SKM-1 treated with dmso at 0.1 percent for 144 hours (cell line): ENCODE measurements at regions not wholly inside any gene's neighbourhood (a gene's known extent, or its start where the extent isn't known, plus 50 kb on each side); places are given as distances from the start of the nearest gene placed in this dataset.

Experiments
- DNase-seq: peaks from one replicate; lab custom pipeline; 2025; ENCODE audit not compliant: unreplicated experiment; lab: John Stamatoyannopoulos, UW

DNA sequence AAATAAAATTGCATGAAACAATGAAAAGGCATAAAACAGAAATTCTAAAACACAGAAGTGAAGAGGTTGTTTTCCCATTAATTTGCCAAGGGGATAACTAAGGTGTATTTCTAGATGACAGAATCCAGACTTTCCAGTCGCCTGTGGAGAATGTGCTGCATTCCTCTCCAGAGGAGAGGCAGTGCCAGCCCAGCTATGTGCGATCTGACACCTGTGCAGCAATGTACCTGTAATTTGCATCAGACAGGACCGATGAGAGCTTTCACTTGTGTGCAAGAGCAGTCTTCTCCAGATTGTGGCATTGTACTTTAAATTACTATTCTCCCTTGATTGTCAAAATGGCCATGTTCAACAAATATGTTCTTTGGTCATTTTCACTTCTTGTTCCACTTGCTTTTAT lies 1037.9 kb downstream of the EFNB2 start:
- no peak for DNase-seq

DNA sequence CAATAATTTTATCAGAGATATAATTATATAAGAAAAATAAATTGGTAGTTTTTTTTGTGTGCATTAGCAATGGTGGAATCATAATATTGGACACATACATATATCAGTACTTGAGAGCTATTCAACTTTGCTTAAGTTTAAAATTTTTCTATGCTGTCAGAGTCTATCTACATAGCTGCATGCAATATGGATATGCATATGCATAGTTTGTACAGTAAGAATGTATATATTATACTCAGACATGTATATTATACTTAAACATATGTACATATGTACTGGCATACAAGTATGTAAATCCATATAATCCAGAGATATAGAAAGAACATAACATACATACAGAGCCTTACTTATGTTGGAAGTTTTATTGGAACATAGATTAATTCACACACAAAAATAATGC lies 1043.2 kb downstream of the EFNB2 start:
- DNase-seq: no peak

DNA sequence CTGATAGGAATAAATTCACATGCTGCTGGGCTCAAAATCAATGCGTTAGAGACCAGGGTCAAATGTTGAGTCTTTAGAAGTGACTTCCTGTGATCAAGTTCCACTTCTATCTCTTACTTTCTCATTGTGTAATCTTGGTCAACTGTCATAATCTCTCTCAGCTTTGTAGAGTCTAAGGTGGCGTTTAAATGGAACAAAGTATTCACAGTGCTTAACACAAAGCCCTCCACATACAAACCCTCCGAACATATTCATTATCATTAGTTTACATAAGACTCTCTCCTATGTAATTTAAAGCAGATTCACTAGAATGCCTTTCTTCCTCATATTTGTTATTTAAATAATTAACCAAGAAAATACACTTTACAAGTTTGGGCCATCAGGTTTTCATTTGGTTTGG lies 1044.1 kb downstream of the EFNB2 start:
- DNase-seq: no peak

DNA sequence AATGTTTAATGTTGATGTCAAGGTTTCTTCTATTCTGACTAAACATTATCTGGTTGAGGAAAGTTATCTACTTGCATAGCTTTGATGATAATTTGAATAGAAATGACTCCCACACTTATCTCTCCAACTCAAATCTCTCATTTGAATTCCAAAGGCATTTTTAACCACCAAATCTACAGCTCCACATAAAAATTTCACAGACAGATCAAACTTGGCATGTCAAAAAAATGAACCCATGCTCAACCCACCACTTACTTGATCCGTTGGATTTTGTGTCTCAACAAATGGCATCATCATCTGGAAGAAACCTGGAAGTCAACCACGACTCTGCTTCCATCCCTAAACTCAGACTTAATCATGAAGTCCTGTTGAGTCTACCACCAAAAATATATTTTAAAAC lies 1050.4 kb downstream of the EFNB2 start:
- no peak for DNase-seq

DNA sequence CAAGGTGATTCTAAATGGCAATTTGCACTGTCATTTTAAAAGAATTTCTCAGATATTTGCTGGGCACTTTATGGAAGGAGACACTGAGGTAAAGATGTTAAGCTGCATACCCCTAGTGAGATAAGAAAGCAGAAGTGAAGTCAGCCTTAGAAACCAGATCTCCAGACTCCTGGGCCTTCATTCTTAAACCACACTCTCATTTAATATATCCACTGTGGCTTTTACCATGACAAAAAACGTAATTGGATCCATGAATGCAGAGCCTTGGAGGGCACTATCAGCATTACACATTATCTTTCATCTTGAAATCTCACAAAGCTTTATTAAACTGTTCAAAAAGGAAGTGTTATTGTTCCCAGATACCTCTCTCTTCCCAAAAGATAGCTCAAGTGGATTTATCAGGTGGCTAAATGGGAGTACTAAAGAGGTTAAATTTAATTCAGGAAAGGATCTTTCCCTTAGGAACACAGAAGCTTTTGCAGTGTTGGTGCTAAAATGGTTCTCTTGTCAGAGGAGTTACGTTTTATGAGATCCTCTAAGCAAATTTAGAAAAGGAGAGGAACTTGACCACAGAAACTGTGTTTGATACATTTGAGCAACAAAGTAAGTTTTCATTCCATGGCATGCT lies 1060.4 kb downstream of the EFNB2 start:
- DNase-seq: no peak

DNA sequence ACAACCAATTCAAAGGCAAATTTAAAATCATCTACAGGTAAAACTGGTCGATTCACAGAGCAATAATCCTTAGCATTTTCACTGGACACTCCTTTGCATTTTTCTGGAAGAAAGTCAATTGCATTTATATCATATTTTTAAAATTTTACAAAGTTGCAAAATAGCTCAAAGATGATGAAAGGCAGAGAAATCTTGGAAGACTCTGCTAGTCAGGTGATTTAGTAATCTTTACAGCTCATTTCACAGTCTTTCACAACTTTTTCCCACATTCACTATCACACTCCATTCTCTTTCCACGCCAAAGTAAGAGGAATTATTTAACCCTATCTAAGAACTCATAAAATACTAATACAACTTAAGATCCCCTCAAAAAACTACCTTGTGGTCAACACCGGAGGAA lies 1063.8 kb downstream of the EFNB2 start:
- DNase-seq: no peak

DNA sequence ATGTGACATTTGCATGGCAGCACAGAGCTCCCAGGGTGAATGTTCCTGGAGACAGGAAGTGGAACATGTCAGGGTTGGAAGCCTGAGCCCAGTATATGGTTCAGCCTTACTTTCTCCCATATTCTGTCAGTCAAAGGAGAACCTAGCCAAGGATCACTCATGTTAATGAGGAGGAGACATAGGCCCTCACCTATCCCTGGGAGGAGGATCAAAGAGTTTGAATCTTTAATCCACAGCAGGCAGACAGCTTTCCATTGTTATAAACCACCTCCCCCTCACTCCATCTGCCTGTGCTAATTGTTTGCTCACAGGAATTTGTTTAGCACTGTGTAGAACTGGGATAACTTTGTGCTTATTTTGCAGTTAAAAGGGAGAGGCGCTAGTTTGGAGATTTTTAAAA lies 1069.1 kb downstream of the EFNB2 start:
- no peak for DNase-seq

DNA sequence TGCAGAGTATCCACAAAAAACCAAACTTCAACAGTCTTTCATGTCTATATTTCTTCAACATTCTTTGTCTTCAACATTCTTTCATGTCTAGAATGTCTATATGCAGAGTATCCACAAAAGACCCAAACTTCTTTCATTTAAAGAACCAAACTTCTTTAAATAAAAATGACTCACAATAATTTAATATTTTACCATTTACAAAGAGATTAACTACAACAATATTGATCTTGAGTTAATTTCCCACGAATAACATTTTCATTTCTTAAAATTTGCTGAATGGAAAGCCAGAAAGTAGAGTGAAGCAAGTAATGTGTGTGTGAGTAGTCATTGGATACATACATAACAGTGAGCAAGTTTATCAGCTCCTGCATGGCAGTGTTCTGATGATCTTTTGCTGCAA lies 1069.7 kb downstream of the EFNB2 start, which contains the start of gene DAOA:
TSS of gene DAOA (plus strand) at position 301 of the 400 bp plus-strand sequence.
- no peak for DNase-seq

DNA sequence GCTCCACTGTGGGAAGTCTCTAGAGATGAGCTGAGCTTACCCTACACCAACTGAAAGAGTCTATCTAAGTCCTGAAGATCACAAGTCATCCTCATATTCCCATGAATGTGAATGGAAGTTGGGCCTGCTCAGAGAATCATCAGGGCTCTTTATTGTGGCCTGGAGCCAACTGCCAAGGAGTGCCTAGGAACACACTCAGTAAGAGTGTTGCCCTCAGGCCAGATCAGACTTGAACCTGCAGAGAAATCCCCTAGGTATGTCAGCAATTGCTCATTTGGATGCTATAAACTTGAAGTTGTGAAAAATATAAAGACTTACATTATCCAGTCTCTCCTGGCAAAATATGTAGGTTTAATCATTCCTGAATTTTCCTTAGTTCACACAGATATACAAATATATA lies 1070.2 kb downstream of the EFNB2 start:
- DNase-seq: no peak

DNA sequence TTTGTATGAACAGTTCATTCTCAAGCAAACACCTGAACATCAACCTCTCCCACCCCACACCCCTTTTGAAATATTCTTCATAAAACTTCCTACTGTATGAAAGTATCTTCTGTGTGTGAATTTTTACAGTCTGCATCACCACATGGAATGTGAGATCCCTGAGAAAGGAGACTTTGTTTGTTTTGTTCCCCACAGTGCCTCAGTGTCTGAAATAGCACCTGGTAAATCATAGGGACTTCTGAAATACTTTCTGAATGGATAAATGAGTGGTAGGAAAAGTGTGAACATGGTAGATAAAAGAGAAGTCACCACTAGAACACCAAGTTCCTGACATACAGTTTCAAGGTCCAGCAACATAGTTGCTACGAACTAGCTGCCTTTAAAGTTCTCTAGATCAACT lies 1071.2 kb downstream of the EFNB2 start:
- DNase-seq: no peak

DNA sequence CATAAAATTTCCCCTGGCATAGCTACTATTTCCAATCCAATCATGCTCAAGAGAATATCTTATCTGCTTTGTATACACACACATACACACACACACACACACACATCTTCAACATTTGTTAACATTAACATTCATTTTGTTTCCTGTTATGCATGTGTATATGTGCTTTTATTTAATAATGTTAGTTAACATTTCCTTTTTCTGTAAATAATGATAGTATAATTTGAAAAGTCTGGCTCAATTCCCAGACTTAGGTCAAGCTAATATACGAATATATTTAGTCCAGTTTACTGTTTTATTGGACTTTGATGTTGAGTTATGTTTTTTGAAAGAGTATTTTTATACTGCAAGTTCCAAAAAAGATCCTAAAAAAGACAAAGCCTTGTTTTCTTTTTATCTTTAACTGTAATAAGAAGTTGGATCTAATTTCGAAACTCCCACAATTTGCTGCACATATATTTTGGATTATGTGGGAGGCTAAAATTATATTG lies 1072.4 kb downstream of the EFNB2 start:
- no peak for DNase-seq

DNA sequence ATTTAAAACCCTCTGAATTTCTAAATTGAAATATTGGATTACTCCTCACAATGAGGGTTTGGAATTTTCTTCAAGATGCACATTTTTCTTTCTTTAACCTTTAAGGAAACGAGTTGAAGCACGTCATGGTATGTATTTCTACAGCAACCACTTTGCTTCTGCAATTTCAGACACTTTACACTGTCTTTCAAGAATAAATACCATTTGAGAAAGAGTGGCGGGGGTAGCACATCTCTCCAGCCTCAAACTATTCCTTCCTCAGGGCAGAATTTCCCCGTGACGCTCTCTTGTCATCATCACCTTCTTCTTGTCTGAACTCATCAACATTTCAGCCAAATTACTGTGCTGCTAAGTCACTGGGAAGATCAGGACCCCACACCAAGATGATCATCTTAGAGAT lies 1073.4 kb downstream of the EFNB2 start:
- no peak for DNase-seq

DNA sequence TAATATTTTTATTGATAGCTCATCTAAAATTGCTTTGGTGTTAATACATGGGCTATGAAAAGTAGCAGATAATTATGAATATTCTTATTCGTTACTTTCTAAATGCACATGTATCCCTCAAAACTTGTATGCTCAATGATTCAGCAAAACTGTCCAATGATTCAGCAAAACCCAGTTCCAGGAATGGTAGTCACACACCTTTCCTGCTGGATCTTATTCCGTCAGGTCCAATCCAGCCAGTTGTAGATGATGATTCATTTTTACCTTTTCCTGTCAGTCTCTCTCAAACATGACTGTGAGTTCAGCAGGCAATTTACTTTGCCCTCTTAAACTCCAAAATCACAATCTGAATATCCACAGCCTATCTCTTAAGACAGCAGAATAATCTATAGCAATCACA lies 1082.6 kb downstream of the EFNB2 start:
- DNase-seq: no peak

DNA sequence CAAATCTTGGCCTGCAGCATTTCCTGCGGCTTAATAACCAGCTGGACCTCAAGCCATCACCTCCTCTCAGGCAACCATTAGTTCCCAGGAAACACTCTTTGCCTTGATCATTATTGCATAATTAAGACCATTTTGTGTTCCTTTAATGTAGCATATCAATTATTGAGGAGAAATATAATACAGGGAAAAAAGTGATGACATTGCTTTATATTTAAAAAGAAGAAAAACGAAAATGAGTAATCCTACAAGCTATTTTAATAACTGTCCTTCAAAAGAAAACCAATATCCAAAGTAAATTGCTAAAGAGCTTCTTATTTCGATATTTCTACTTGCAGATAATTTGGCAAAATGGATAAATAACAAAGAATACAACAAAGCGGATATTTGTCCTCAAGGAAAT lies 1084.7 kb downstream of the EFNB2 start:
- DNase-seq: no peak

DNA sequence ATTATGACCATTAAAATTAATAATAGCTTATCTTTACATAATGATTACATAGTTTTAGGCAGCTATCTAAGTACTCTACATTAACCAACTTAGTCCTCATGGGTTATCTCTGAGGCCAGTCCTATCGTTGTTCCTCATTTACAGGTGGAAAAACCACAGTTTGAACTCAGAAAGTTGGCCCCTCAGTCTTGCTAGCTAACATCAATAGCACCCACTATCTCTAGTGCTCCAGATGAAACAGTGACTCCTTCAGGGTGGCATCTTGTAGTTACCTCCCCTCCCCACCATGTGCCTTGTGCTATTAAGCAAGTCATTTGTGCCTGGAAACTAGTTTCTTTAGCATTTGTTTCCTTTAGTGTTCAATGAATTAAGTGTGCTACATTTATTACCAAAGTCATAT lies 1086.7 kb downstream of the EFNB2 start:
- no peak for DNase-seq

DNA sequence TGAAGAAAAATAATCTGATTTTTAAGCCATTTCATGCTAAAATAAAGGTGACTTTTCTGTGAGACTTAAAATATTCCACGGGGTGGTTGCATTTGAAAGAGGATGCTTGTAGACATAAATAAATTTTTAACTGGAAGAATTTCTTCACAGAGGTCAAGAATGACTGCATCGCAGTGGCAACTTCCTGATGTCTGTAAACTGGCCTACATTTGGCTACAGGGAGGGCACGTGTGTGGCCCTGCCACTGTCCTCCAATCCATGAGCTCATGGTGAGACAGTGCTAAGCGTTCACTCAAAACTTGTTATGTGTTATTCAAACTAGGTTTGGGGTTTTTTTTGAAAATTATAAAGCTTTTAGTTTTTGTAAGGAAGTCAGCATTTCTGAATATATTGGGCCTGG lies 1089.3 kb downstream of the EFNB2 start:
- DNase-seq: no peak

DNA sequence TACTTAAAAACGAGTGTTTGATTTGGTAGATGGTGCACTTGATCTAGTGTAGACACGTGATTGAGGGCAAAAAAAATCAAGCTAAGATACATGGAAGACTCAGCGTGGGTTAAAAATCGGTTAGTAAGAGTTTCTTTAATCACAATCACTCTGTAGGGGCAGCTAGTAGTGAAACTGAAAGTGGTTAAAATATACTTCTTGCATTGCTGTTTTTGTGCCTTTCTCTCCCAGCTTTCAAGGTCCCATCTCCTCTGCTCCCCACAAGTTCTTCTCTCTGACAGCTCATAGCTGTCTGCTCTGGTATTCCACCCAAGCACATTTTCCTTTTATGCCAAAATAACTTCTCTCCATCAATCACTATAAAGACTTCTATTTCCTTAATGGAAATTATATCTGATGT lies 1089.7 kb downstream of the EFNB2 start:
- DNase-seq: no peak

DNA sequence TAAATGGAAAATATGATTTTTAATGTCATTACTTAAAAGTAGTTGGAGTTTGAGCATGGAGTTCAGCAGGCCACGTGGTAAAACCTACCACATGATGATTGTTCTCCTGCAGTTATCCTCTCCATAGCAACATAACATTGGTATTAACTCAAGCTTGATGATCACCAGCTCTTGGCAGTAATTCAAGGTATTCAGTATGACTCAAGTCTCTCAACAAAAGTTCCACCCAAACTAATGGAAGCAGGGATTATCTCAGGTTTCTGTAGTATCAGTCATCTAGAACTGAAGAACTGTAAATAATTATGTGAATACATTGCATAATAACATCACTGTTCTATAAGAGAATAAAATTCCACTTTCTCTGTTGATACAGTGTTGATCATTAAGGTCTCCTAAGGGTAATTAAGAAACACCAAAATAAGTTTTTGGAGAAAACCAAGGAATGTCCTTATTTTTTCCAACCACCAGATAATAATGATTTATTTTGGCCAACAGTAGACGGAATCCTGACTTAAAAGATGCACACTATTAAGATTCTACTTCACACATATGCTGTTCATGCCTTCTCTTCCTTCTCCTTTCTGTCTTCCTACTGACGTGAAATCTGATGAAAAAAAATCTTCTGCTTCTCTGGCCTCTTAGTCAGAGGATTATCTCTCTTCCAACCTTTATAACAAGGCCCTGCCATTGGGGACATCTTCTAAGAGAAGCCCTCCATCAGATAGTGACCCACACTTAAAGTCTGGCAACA lies 1092.3 kb downstream of the EFNB2 start:
- no peak for DNase-seq

DNA sequence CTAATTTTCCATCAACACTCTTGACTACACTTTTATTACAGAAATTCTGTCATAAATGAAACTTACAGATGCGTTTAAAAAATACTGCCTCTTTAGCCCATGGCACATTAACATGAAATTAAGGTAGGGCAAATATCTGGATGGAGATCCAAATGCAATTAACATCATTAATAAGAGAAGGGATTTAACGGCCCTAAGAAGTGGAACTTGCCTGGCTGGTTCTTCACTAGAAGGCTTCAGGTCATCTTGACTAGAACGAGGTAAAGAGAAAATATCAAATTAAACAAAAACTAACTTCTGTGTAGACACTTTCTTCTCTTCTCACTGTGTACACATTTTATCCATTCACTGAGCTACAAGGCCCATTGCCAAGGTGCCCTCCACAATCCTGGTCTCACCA lies 1093.4 kb downstream of the EFNB2 start:
- no peak for DNase-seq

DNA sequence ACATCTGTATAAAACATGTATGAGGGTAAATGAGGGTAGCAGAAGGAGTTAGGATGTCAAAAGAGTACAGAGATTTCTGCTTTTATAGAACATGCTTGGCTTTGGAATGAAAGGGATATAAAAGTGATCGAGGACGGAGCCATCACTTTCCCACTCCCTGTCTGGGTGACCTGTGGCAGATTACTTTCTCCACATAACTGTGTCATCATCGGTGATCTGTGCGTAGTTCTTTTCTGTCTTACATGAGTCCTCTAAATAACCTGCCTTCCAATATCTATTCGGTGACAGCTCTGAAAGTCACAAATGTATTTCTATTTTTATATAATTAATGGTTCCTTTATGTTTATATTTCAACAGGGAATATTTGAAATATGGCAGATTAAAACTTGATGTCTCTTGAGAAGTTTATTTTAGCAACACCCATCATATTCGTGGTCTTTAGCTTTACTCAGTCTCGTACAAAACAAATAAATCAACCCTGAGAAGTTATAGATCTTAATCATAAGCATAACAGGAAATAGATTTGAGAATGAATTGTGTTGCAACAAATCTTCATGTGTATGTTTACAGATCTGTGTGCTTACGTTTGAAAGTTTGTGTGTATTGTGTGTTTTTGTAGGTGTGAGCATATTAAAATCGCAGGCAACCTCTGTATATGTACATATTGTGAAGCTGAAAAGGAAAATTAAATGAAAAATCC lies 1094.3 kb downstream of the EFNB2 start:
- no peak for DNase-seq

DNA sequence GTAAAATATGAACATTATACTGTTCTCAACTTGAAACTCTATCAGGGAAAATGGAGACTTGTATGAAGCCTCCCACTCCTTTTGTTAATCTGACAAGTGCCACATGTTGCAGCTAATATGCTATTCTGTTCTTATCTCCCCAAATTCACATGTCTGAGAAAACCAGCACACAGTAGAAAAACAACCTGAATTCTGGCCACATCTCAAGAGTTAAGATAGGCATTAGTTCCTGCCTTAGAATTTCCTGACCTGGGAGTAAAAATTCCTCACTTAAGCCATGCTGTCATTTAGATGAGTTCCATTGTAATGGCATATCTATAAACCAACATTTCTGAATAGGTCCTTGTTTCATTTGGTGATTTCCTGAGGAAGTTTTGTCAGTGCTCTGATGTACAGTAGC lies 1098.5 kb downstream of the EFNB2 start:
- DNase-seq: no peak

DNA sequence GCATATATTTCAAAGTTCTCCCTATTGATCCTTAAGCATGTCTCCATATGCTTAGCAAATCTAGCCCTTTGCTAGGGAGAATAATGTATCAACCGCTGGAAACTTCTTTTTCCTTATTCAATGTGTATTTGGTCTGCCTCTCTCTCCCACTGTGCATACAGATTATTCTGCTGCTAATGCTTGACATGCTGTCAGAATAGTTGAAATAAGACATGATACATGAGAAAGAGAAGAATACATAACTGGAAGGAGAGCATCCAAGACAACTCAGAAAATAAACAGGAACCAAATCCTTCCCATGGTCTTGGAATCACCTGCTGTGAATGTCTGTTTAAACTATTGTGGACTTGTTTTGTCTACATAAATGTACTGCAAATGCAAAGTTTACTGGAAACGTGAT lies 1103.0 kb downstream of the EFNB2 start:
- no peak for DNase-seq
